WERI-Rb-1 (cell line): ENCODE measurements at regions not wholly inside any gene's neighbourhood (a gene's known extent, or its start where the extent isn't known, plus 50 kb on each side); places are given as distances from the start of the nearest gene placed in this dataset.

Source experiments
- DNase-seq: peaks from one replicate; pipeline ENCODE4 v3.0.0-alpha.2; 2020
- H3K27ac ChIP-seq: fragments of 250-450 bp; sonication (Bioruptor Pico); 2 replicates; pipeline ENCODE4 v1.5.1; 2020; ENCODE audit warnings: mild to moderate bottlenecking, moderate library complexity
- H3K27me3 ChIP-seq: fragments of 250-450 bp; sonication (Bioruptor Pico); 2 replicates; pipeline ENCODE4 v1.5.1; 2021; ENCODE audit warnings: mild to moderate bottlenecking, low read depth, moderate library complexity; ENCODE audit not compliant: insufficient read depth, severe bottlenecking
- H3K36me3 ChIP-seq: fragments of 250-450 bp; sonication (Bioruptor Pico); 2 replicates; pipeline ENCODE4 v1.5.1; 2020; ENCODE audit warnings: mild to moderate bottlenecking, moderate library complexity
- H3K4me3 ChIP-seq: 2 replicates; pipeline ENCODE4 v1.5.1; 2011; ENCODE audit warnings: low read depth, mild to moderate bottlenecking, control low read depth, low read length
- H3K9me3 ChIP-seq: fragments of 250-450 bp; sonication (Bioruptor Pico); 2 replicates; pipeline ENCODE4 v1.5.1; 2021; ENCODE audit warnings: mild to moderate bottlenecking, moderate library complexity; ENCODE audit not compliant: severe bottlenecking
- TF ChIP-seq, protein P1 (sequence below): IDR thresholded peaks from 2 replicates; pipeline ENCODE4 v1.5.1; 2011; ENCODE audit warnings: low read depth, mild to moderate bottlenecking, control low read depth, inconsistent platforms, low read length

DNA sequence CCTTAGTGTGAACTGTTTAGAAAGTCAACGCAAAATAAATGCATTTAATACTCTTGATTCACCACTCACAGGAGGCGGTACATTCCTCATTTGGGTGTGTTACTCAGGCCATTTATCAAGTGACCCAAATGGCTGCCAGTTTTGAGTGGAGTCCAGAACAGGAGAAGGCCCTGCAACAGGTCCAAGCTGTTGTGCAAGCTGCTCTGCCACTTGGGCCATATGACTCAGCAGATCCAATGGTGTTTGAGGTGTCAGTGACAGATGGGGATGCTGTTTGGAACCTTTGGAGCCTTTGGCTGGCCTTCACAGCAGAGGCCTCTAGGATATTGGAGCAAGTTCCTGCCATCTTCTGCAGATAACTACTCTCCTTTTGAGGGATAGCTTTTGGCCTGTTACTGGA, 609.2 kb downstream of the KCNT2 start:
- Histone ChIP-seq H3K36me3 (no peaks in the 10 kb centered on the region), H3K9me3 (no peaks in the 10 kb centered on the region), H3K27ac (no peak overlapping the region), H3K4me3 (no peak overlapping the region), H3K27me3 (no peaks in the 10 kb centered on the region)
- TF ChIP-seq, protein P1, sequence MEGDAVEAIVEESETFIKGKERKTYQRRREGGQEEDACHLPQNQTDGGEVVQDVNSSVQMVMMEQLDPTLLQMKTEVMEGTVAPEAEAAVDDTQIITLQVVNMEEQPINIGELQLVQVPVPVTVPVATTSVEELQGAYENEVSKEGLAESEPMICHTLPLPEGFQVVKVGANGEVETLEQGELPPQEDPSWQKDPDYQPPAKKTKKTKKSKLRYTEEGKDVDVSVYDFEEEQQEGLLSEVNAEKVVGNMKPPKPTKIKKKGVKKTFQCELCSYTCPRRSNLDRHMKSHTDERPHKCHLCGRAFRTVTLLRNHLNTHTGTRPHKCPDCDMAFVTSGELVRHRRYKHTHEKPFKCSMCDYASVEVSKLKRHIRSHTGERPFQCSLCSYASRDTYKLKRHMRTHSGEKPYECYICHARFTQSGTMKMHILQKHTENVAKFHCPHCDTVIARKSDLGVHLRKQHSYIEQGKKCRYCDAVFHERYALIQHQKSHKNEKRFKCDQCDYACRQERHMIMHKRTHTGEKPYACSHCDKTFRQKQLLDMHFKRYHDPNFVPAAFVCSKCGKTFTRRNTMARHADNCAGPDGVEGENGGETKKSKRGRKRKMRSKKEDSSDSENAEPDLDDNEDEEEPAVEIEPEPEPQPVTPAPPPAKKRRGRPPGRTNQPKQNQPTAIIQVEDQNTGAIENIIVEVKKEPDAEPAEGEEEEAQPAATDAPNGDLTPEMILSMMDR = no peak
- DNase-seq = no peak

DNA sequence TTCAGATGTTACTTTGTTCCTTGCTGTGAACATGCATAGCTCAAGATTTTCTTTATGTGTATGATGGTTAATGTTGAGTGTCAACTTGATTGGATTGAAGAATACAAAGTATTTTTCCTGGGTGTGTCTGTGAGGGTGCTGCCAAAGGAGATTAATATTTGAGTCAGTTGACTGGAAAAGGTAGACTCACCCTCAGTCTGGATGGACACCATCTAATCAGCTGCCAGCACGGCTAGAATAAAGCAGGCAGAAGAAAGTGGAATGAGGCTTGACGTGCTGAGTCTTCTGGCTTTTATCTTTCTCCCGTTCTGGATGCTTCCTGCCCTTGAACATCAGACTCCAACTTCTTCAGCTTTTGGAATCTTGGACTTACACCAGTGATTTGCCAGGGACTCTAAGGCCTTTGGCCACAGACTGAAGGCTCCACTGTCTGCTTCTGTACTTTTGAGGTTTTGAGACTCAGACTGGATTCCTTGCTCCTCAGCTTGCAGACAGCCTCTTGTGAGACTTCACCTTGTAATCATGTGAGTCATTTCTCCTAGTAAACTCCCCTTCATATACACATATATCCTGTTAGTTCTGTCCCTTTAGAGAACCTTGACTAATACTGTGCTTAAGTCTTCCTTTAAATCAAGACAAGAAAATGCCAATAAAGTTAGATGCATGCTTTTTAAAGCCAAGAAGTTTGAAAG, 626.6 kb downstream of the KCNT2 start:
- H3K27me3 ChIP-seq = no peaks in the 10 kb centered on the region
- H3K36me3 ChIP-seq = no peaks in the 10 kb centered on the region
- no peak for DNase-seq
- no peaks in the 10 kb centered on the region for H3K9me3 ChIP-seq
- H3K4me3 ChIP-seq = no peak overlapping the region
- no peak overlapping the region for H3K27ac ChIP-seq
- TF ChIP-seq, protein P1 = no peak

DNA sequence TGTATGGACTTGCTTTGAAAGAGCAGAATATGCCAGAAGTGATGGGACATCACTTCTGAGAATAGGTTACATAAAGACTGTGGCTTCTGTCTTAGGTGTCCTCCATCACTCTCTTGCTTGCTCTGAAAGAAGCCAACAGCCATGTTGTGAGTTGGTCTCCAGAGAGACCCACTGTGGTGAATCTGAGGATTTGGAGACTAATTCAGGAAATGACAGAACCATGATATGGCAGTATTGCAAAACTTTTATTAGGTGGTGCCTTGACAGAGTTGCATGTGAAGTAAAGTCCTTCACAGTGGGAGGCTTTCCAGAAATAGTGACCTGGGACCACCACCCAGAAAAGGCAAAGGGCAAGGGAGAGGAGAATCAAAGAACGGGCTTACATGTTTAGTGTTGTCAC, 628.6 kb downstream of the KCNT2 start:
- no peak for DNase-seq
- no peaks in the 10 kb centered on the region for H3K27me3 ChIP-seq
- no peak overlapping the region for H3K27ac ChIP-seq
- TF ChIP-seq, protein P1 = no peak
- H3K36me3 ChIP-seq = no peaks in the 10 kb centered on the region
- H3K9me3 ChIP-seq = no peaks in the 10 kb centered on the region
- H3K4me3 ChIP-seq = no peak overlapping the region

DNA sequence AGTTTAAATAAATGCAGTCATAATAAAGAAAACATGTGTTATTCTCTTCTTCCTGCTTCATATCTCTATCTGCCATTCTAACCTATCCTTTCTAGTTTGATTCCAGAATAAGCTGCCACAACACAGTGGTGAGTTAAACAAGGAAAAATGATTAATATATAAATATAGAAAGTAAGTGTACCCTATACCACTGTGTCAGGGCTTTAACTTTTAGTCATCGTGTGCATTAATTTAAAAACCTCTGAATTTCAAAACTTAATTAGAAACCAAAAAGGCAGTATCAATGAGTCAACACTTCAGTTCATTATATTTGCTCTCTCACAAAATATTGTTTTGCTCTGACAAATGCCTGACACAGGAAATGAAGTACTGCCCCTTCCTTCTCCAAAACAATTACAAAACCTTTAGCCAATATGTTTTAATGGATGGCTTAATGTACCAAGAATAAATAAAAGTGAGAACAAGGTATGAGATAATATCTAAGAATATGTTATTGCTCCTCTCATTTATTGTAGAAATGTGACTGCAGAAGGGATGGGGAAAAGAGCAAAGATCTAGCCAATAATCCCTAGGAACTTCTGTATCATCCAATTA, 634.8 kb downstream of the KCNT2 start:
- no peaks in the 10 kb centered on the region for H3K9me3 ChIP-seq
- no peaks in the 10 kb centered on the region for H3K27me3 ChIP-seq
- H3K36me3 ChIP-seq = no peaks in the 10 kb centered on the region
- no peak overlapping the region for H3K4me3 ChIP-seq
- no peak for DNase-seq
- H3K27ac ChIP-seq = no peak overlapping the region
- TF ChIP-seq, protein P1 = no peak

DNA sequence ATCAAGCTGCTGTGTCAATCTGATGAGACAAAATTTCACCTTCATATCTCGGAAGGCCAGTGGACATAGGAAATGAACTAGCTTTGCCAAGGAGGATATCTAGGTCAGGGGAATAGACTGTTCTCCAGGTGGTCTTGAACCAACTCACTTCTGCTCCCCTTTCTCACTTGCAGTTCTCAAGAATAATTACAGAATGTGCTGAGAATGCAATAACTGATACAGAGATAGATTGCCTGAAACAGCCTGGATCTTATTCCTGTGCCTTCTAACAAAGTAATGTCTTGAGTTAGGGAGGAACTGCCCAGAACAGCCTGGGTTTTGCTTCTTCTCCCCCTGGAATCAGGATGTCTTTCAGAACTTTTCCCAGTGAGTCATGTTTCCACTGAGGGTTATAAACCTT, 636.7 kb downstream of the KCNT2 start:
- Histone ChIP-seq H3K4me3 (no peak overlapping the region), H3K27ac (no peak overlapping the region), H3K9me3 (no peaks in the 10 kb centered on the region), H3K36me3 (no peaks in the 10 kb centered on the region), H3K27me3 (no peaks in the 10 kb centered on the region)
- no peak for DNase-seq
- TF ChIP-seq, protein P1 = no peak

DNA sequence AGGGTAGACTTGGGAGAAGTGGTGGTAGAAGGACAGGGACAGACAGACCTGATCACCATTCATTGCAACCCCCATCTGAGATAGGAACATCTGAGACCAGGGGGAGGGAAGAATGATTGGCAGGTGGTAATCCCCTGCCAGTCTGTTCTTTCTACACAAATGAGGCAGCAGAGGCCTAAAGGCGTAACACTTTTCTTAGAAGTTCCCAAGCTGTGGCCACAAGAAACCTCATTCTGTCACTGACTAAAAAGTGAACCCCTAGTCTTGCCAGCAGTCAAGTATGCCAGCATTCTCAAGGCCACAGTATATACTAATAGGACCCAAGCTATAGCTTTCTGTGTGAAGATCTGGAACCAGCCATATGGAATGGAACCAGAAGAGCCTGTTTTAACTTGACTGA, 638.0 kb downstream of the KCNT2 start:
- Histone ChIP-seq H3K36me3 (no peaks in the 10 kb centered on the region), H3K9me3 (no peaks in the 10 kb centered on the region), H3K4me3 (no peak overlapping the region), H3K27me3 (no peaks in the 10 kb centered on the region), H3K27ac (no peak overlapping the region)
- no peak for DNase-seq
- TF ChIP-seq, protein P1 = no peak
